Prostate gland (tissue), 2 donors: ENCODE measurements at regions not wholly inside any gene's neighbourhood (a gene's known extent, or its start where the extent isn't known, plus 50 kb on each side); places are given as distances from the start of the nearest gene placed in this dataset.
A peak's percentile ranks its signal among the peaks of the same experiment; 100 is the strongest.

Source experiments
- DNase-seq: peaks from one replicate; pipeline ENCODE4 v3.0.0-alpha.2; 2019; ENCODE audit warnings: low spot score
- H3K27ac ChIP-seq, 2 donors: fragments of 200-600 bp; sonication (generic); 2 replicates each; pipeline ENCODE4 v1.5.1; 2017 to 2019
- H3K27me3 ChIP-seq: fragments of 200-600 bp; sonication (generic); replicated peaks from 2 replicates; pipeline ENCODE4 v1.5.1; 2019; ENCODE audit not compliant: insufficient read depth
- H3K36me3 ChIP-seq, 2 donors: fragments of 200-600 bp; sonication (generic); 1 replicate in 1 of 2; 2 replicates in 1 of 2; pipeline versions ENCODE4 v1.5.1 to v1.8.1; 2017 to 2019
- H3K4me1 ChIP-seq: fragments of 200-600 bp; sonication (generic); replicated peaks from 2 replicates; pipeline ENCODE4 v1.5.1; 2019
- H3K4me3 ChIP-seq, 2 donors: fragments of 200-600 bp; sonication (generic); 2 replicates each; pipeline ENCODE4 v1.5.1; 2017 to 2019
- H3K9me3 ChIP-seq: fragments of 200-600 bp; sonication (generic); 2 replicates; pipeline ENCODE4 v1.5.1; 2017
- CTCF ChIP-seq, 4 experiments: fragments of 200-600 bp in 2 of 4; fragments of 450-650 bp in 2 of 4; sonication (generic) in 2 of 4; IDR thresholded peaks; 1 replicate in 3 of 4; 2 replicates in 1 of 4; pipeline ENCODE4 v1.5.1; 2016 to 2019; ENCODE audit warnings: antibody characterized with exemption in 4 of 4, mild to moderate bottlenecking in 2 of 4, moderate library complexity in 2 of 4
- POLR2A ChIP-seq: fragments of 450-650 bp; IDR thresholded peaks from one replicate; pipeline ENCODE4 v1.6.1; 2016; ENCODE audit warnings: antibody characterized with exemption, mild to moderate bottlenecking
- POLR2AphosphoS5 ChIP-seq: sonication (generic); formaldehyde crosslinking; IDR thresholded peaks from one replicate; pipeline ENCODE4 v1.6.1; 2017; ENCODE audit warnings: antibody characterized with exemption
- WGBS: methylation state at CpG from one replicate; pipeline ENCODE4 v1.1.5; 2018; 5-methylcytosine and 5-hydroxymethylcytosine counted together
- intact Hi-C: fragments of 100-400 bp; cut with DNase I; formaldehyde crosslinking; loops from one replicate; pipeline ENCODE4 v1.14.2; 2022

DNA sequence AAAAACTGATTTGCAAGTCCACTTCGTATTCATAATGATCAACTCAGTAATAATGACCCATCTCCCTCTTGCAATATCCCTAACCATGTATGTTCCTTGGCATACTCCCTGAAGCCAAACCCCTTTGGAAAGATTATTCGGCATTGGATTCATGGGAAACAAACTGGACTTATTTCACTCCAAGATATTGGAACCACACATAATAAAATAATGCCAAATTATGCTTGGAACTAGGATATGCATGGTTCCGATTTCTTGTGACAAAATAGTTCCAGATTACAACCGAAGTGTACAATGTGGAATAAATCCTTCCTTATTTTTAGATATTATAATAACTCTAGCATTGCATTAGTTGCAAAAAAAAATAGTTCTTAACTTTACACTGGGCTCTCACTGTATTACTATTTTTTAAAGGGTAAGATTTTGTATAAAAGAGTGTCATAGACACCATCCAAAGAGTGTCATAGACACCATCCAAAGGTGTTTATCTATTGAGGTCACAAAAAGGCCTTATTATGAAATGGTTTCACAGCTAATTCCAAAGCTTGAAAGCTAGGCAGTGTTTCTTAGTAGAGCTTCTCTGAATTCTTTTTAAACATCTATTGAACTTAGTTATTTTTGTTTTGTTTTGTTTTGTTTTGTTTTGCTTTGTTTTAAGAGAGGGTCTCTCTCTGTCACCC is 410.9 kb upstream of the JARID2 start:
- no peak for DNase-seq
- TF ChIP-seq POLR2AphosphoS5 (no peak), CTCF (IDR thresholded peaks at IDR 0.05) (no peak), POLR2A (no peak)
- 79% methylated on average over 4 of the region's 4 CpGs for WGBS
- Histone ChIP-seq H3K36me3 (no peaks in the 10 kb centered on the region), H3K4me1 (no peaks in the 10 kb centered on the region), H3K27ac (no peak overlapping the region), H3K4me3 (no peak overlapping the region), H3K27me3 (no peaks in the 10 kb centered on the region), H3K9me3 (no peaks in the 10 kb centered on the region)
- intact Hi-C loops, result no loop called here

GRCh38 chr6:14837435-14837834 is 408.4 kb upstream of the JARID2 start:
- Histone ChIP-seq H3K9me3 (no peaks in the 10 kb centered on the region), H3K36me3 (no peaks in the 10 kb centered on the region), H3K27ac (no peak overlapping the region), H3K27me3 (no peaks in the 10 kb centered on the region), H3K4me1 (no peaks in the 10 kb centered on the region), H3K4me3 (no peak overlapping the region)
- no peak for DNase-seq
- 96% methylated on average over 3 of the region's 3 CpGs for WGBS
- TF ChIP-seq POLR2AphosphoS5 (no peak), CTCF (IDR thresholded peaks at IDR 0.05) (no peak), POLR2A (no peak)
- intact Hi-C loops, result no loop called here

GRCh38 chr6:14838133-14838583 is 407.7 kb upstream of the JARID2 start:
- no peak for DNase-seq
- TF ChIP-seq POLR2A, result no peak
- TF ChIP-seq POLR2AphosphoS5, result no peak
- Histone ChIP-seq H3K9me3 (no peaks in the 10 kb centered on the region), H3K36me3 (no peaks in the 10 kb centered on the region), H3K27ac (no peak overlapping the region), H3K4me1 (no peaks in the 10 kb centered on the region), H3K4me3 (no peak overlapping the region), H3K27me3 (no peaks in the 10 kb centered on the region)
- intact Hi-C loops, result no loop called here
- WGBS, result 42% methylated on average over 4 of the region's 4 CpGs

DNA sequence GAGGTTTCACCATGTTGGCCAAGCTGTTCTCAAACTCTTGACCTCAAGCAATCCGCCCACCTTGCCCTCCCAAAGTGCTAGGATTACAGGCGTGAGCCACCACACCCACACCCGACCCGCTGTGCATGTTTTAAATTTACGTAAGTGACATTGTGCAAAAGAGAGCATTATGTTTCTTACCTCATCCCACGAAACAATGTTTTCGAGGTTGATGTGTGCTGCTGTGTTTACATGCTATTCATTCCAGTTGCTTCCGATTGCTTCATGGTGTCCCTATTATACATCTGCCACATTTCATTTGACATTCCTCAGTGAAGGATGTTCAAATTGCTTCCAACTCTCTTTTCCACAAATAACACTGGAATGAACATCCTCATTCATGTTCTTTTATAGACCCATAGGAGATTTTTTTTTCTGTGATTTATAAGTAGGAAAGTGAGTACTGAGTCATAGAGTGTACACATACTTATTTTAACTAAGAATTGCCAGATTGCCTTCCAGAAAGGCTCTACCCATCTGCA is 403.9 kb upstream of the JARID2 start:
- H3K9me3 ChIP-seq, result no peaks in the 10 kb centered on the region
- TF ChIP-seq CTCF (IDR thresholded peaks at IDR 0.05), result no peak
- TF ChIP-seq POLR2AphosphoS5, result peak; percentile 73
- no peaks in the 10 kb centered on the region for H3K27me3 ChIP-seq
- no peaks in the 10 kb centered on the region for H3K4me1 ChIP-seq
- no peaks in the 10 kb centered on the region for H3K36me3 ChIP-seq
- intact Hi-C loops, result no loop called here
- no peak overlapping the region for H3K4me3 ChIP-seq
- WGBS, result 32% methylated on average over 8 of the region's 8 CpGs
- no peak overlapping the region for H3K27ac ChIP-seq
- peak; percentile 19 for DNase-seq

- DNase-seq, result no peak
- Histone ChIP-seq H3K4me3 (no peak overlapping the region), H3K4me1 (no peaks in the 10 kb centered on the region), H3K36me3 (no peaks in the 10 kb centered on the region), H3K27me3 (no peaks in the 10 kb centered on the region), H3K27ac (no peak overlapping the region), H3K9me3 (no peaks in the 10 kb centered on the region)
- WGBS, result 95% methylated on average over 16 of the region's 17 CpGs
- intact Hi-C loops, result no loop called here
- TF ChIP-seq CTCF (IDR thresholded peaks at IDR 0.05) (no peak), POLR2A (no peak), POLR2AphosphoS5 (no peak)
Observed at GRCh38 chr6:14844411-14844810, 401.5 kb upstream of the JARID2 start.
